IMR-90 (cell line): ENCODE measurements at regions not wholly inside any gene's neighbourhood (a gene's known extent, or its start where the extent isn't known, plus 50 kb on each side); places are given as distances from the start of the nearest gene placed in this dataset.

Experiments used
- BHLHE40 ChIP-seq: fragments of 150-350 bp; IDR thresholded peaks from 2 replicates; pipeline ENCODE4 v1.6.1; 2016; ENCODE audit warnings: mild to moderate bottlenecking, low read depth, low read length
- CEBPB ChIP-seq: IDR thresholded peaks from 2 replicates; pipeline ENCODE4 v1.6.1; 2012; ENCODE audit warnings: low read depth, low read length, improper control_type of control experiment
- CTCF ChIP-seq: conservative IDR thresholded peaks from 2 replicates; pipeline ENCODE4 v1.5.1; 2012; ENCODE audit warnings: mild to moderate bottlenecking, low read depth, low read length, improper control_type of control experiment
- ELK1 ChIP-seq: fragments of 150-350 bp; IDR thresholded peaks from 2 replicates; pipeline ENCODE4 v1.6.1; 2016; ENCODE audit warnings: low read depth, mild to moderate bottlenecking, low read length, moderate library complexity, borderline replicate concordance
- FOS ChIP-seq: fragments of 150-350 bp; IDR thresholded peaks from 2 replicates; pipeline ENCODE4 v1.6.1; 2016; ENCODE audit warnings: low read depth, low read length
- MAFK ChIP-seq: IDR thresholded peaks from 2 replicates; pipeline ENCODE4 v1.6.1; 2012; ENCODE audit warnings: low read depth, low read length, improper control_type of control experiment
- MAZ ChIP-seq: IDR thresholded peaks from 2 replicates; pipeline ENCODE4 v1.6.1; 2012; ENCODE audit warnings: low read depth, mild to moderate bottlenecking, low read length, improper control_type of control experiment, moderate library complexity, borderline replicate concordance
- MXI1 ChIP-seq: IDR thresholded peaks from 2 replicates; pipeline ENCODE4 v1.6.1; 2012; ENCODE audit warnings: low read depth, mild to moderate bottlenecking, low read length, moderate library complexity, borderline replicate concordance
- POLR2A ChIP-seq: IDR thresholded peaks from 2 replicates; pipeline ENCODE4 v1.6.1; 2012; ENCODE audit warnings: mild to moderate bottlenecking, low read depth, low read length
- RAD21 ChIP-seq: IDR thresholded peaks from 2 replicates; pipeline ENCODE4 v1.6.1; 2012; ENCODE audit warnings: low read length, improper control_type of control experiment
- RCOR1 ChIP-seq: IDR thresholded peaks from 2 replicates; pipeline ENCODE4 v1.6.1; 2012; ENCODE audit warnings: mild to moderate bottlenecking, low read length, improper control_type of control experiment; ENCODE audit not compliant: insufficient replicate concordance
- RFX5 ChIP-seq: IDR thresholded peaks from 2 replicates; pipeline ENCODE4 v1.8.0; 2012; ENCODE audit warnings: low read depth, mild to moderate bottlenecking, low read length, moderate library complexity
- SMC3 ChIP-seq: fragments of 150-350 bp; IDR thresholded peaks from 2 replicates; pipeline ENCODE4 v1.6.1; 2016; ENCODE audit warnings: low read depth, mild to moderate bottlenecking, antibody characterized with exemption, low read length, moderate library complexity
- USF2 ChIP-seq: fragments of 150-350 bp; IDR thresholded peaks from 2 replicates; pipeline ENCODE4 v1.6.1; 2017; ENCODE audit warnings: mild to moderate bottlenecking, antibody characterized with exemption, low read length, low read depth

GRCh38 chrX:23133551-23133950 is 133.8 kb downstream of the DDX53 start:
- TF ChIP-seq MXI1, result no peak
- TF ChIP-seq POLR2A, result no peak
- no peak for TF ChIP-seq CTCF
- no peak for TF ChIP-seq BHLHE40
- TF ChIP-seq CEBPB, result no peak
- TF ChIP-seq ELK1, result no peak
- no peak for TF ChIP-seq RFX5
- TF ChIP-seq MAFK, result no peak
- no peak for TF ChIP-seq USF2
- TF ChIP-seq MAZ, result no peak
- no peak for TF ChIP-seq FOS
- no peak for TF ChIP-seq RAD21
- TF ChIP-seq SMC3, result no peak
- TF ChIP-seq RCOR1, result no peak
